ENCODE measurements at regions not wholly inside any gene's neighbourhood (a gene's known extent, or its start where the extent isn't known, plus 50 kb on each side); places are given as distances from the start of the nearest gene placed in this dataset.
A peak's percentile ranks its signal among the peaks of the same experiment; 100 is the strongest.
"Not testable (repeated sequence)": the region's sequence is repeated elsewhere in the genome, so short reads cannot be mapped to it uniquely, and the experiment has no call there.

DNA sequence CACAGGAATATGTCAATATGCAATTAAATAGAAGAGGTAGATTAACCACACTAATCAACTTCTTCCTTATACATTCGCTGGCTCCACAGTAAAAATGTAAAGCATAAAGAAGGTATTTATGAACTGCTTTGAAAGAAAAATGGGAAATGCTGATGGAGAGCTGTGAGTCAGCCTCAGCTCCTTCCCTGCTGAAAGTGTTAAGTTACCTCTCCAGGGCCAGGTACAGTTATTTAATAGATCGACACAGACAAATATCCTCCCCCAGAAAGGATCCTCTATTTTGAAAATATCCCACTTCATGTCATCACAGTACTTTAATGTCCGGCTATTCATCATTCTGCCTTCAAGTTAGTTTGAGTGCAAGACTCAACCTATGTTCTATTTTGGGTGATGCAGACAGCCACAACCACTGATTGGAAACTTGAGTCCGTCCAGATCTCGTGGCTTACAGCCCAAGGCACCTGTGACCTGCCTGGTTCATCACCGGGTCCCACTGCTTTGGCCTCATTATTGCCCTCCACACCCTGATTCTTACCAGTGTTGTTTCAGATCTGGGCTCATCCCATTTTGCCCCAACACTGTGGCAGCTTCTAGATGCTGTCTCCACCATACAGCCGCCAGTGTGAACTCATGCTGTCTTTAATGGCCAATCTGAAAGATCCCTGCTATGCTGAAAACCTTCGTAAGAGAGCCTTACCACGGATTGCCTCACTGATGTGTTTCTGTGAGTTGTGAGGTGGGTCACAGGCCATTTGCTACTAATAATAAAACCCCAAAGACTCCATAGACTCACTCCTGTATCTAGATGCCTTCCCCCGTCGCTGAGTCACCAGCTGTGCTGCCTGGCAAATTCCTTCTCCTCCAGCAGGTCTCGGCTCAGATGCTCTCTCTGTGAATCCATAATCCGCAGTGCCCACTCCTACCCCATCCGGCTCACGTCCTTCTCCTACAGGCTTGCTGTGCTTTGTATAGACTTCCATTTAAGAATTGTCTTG, 56.2 kb upstream of the DDAH1 start:
- DNase-seq (ENCODE audit: low read depth, low spot score) = peak; percentile 16

GRCh38 chr1:85522458-85522857, 57.5 kb upstream of the DDAH1 start:
- not testable (repeated sequence) for DNase-seq (ENCODE audit: low read depth, low spot score)

- DNase-seq (ENCODE audit: low read depth, low spot score) = not testable (repeated sequence)
Measured at GRCh38 chr1:85523061-85523460, 57.5 kb upstream of the CCN1 start.

- DNase-seq (ENCODE audit: low read depth, low spot score) = not testable (repeated sequence)
Measured at GRCh38 chr1:85524281-85524886, 56.2 kb upstream of the CCN1 start.

GRCh38 chr1:85525591-85525991, 55.0 kb upstream of the CCN1 start:
- DNase-seq (ENCODE audit: low read depth, low spot score) = not testable (repeated sequence)

- not testable (repeated sequence) for DNase-seq (ENCODE audit: low read depth, low spot score)
Measured at GRCh38 chr1:85526216-85526615, 54.3 kb upstream of the CCN1 start.

- DNase-seq (ENCODE audit: low read depth, low spot score) = peak; percentile 81
Measured at GRCh38 chr1:85527145-85527544, 53.4 kb upstream of the CCN1 start.
